ENCODE measurements at regions not wholly inside any gene's neighbourhood (a gene's known extent, or its start where the extent isn't known, plus 50 kb on each side); places are given as distances from the start of the nearest gene placed in this dataset.

- TF ChIP-seq CTCF (IDR thresholded peaks at IDR 0.05) (no peak), POLR2A (IDR thresholded peaks at IDR 0.05) (no peak)
These were observed 474.4 kb upstream of the NR5A2 start for GRCh38 chr1:199553104-199553503.

All from sigmoid colon (tissue), 3 donors.